Peyer's patch (tissue), 4 donors: ENCODE measurements at regions not wholly inside any gene's neighbourhood (a gene's known extent, or its start where the extent isn't known, plus 50 kb on each side); places are given as distances from the start of the nearest gene placed in this dataset.

Experiments used
- POLR2A ChIP-seq, 2 donors: fragments of 450-650 bp; IDR thresholded peaks; one replicate each; pipeline ENCODE4 v1.5.1; 2017; ENCODE audit warnings: antibody characterized with exemption in 2 of 2, mild to moderate bottlenecking in 2 of 2, moderate library complexity in 2 of 2
- TF ChIP-seq, protein P1 (sequence below), 6 experiments: fragments of 450-650 bp in 4 of 6; fragments of 200-600 bp in 2 of 6; sonication (generic) in 1 of 6; IDR thresholded peaks; one replicate each; pipeline ENCODE4 v1.5.1; 2017 to 2019; ENCODE audit warnings: antibody characterized with exemption in 6 of 6, mild to moderate bottlenecking in 3 of 6, moderate library complexity in 1 of 6

- TF ChIP-seq, protein P1, sequence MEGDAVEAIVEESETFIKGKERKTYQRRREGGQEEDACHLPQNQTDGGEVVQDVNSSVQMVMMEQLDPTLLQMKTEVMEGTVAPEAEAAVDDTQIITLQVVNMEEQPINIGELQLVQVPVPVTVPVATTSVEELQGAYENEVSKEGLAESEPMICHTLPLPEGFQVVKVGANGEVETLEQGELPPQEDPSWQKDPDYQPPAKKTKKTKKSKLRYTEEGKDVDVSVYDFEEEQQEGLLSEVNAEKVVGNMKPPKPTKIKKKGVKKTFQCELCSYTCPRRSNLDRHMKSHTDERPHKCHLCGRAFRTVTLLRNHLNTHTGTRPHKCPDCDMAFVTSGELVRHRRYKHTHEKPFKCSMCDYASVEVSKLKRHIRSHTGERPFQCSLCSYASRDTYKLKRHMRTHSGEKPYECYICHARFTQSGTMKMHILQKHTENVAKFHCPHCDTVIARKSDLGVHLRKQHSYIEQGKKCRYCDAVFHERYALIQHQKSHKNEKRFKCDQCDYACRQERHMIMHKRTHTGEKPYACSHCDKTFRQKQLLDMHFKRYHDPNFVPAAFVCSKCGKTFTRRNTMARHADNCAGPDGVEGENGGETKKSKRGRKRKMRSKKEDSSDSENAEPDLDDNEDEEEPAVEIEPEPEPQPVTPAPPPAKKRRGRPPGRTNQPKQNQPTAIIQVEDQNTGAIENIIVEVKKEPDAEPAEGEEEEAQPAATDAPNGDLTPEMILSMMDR (IDR thresholded peaks at IDR 0.05): no peak
- TF ChIP-seq POLR2A (IDR thresholded peaks at IDR 0.05): no peak
These were observed 67.7 kb downstream of the KATNIP start for GRCh38 chr16:27617665-27618064.
